ENCODE measurements at regions not wholly inside any gene's neighbourhood (a gene's known extent, or its start where the extent isn't known, plus 50 kb on each side); places are given as distances from the start of the nearest gene placed in this dataset.

- DNase-seq (ENCODE audit: low read depth), result no peak
- TF ChIP-seq, protein P1, sequence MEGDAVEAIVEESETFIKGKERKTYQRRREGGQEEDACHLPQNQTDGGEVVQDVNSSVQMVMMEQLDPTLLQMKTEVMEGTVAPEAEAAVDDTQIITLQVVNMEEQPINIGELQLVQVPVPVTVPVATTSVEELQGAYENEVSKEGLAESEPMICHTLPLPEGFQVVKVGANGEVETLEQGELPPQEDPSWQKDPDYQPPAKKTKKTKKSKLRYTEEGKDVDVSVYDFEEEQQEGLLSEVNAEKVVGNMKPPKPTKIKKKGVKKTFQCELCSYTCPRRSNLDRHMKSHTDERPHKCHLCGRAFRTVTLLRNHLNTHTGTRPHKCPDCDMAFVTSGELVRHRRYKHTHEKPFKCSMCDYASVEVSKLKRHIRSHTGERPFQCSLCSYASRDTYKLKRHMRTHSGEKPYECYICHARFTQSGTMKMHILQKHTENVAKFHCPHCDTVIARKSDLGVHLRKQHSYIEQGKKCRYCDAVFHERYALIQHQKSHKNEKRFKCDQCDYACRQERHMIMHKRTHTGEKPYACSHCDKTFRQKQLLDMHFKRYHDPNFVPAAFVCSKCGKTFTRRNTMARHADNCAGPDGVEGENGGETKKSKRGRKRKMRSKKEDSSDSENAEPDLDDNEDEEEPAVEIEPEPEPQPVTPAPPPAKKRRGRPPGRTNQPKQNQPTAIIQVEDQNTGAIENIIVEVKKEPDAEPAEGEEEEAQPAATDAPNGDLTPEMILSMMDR (IDR thresholded peaks at IDR 0.05; ENCODE audit: low read depth, low read length, missing control alignments), result no peak
- no peak overlapping the region for H3K4me3 ChIP-seq (ENCODE audit: low read depth, low read length)
Observed at GRCh38 chr14:44780989-44781388, 180.8 kb downstream of the KLHL28 start.

DNA sequence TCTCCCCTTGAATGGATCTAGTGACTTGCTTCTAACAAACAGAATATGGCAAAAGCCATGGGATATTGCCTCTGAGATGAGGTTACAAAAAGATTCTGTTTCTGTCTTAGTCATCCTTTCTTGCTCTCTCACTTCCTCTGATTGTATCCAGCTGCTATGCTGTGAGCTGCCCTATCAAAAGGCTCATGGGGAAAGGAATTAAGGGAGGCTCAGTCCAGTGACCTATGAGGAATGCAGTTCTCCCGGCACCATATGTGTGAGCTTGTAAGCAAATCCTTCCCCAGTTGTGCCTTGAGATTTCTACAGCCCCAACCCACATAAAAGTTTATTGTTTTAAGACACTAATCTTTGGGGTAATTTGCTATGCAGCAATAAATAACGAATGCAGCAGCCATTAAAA lies 183.1 kb downstream of the KLHL28 start:
- DNase-seq (ENCODE audit: low read depth), result no peak
- TF ChIP-seq, protein P1 (IDR thresholded peaks at IDR 0.05; ENCODE audit: low read depth, low read length, missing control alignments), result no peak

GRCh38 chr14:44777584-44777983 lies 184.2 kb downstream of the KLHL28 start:
- TF ChIP-seq, protein P1 (IDR thresholded peaks at IDR 0.05; ENCODE audit: low read depth, low read length, missing control alignments), result no peak
- DNase-seq (ENCODE audit: low read depth), result no peak
- H3K4me3 ChIP-seq (ENCODE audit: low read depth, low read length), result no peak overlapping the region

More for the DNA sequence above, 183.1 kb downstream of the KLHL28 start:
- H3K4me3 ChIP-seq (ENCODE audit: low read depth, low read length), result no peak overlapping the region

DNA sequence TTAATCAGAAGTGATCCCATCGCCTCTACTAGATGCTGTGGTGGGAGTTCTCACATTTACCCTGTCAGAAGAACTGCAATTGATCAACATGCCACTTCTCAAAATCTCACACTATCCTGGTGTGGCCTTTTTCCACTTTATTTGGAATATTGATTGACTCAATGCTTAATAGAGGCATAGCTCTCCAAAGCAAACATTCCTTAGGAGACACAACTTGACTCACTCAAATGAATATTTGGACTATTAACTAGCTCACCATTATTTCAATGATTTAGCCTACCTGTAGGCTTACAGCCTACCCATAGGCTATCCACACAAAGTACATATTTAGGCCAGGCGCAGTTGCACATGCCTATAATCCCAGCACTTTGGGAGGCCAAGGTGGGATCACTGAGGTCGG lies 186.5 kb downstream of the KLHL28 start:
- no peak overlapping the region for H3K4me3 ChIP-seq (ENCODE audit: low read depth, low read length)
- DNase-seq (ENCODE audit: low read depth), result no peak
- TF ChIP-seq, protein P1 (IDR thresholded peaks at IDR 0.05; ENCODE audit: low read depth, low read length, missing control alignments), result no peak

GRCh38 chr14:44774396-44774795 lies 187.4 kb downstream of the KLHL28 start:
- TF ChIP-seq, protein P1 (IDR thresholded peaks at IDR 0.05; ENCODE audit: low read depth, low read length, missing control alignments), result no peak
- H3K4me3 ChIP-seq (ENCODE audit: low read depth, low read length), result no peak overlapping the region
- DNase-seq (ENCODE audit: low read depth), result no peak

DNA sequence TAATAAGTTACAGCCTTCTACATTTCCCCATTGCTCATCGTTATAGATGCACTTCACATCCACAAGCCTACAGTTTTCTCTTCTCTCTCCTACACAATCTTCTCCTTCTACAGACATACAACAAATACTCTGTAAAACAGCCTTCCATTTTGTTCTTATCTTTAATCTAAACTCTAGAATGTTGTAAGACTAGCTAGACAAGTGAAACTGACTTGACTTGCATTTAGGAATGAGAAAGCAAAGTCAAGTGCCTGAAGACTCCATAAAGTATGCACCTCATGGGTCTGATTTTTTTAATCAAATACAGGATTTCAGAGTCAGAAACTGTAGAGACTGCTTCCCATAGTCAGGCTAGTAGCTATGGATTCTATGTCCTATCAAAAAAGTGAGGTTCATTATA lies 190.3 kb downstream of the KLHL28 start:
- TF ChIP-seq, protein P1 (IDR thresholded peaks at IDR 0.05; ENCODE audit: low read depth, low read length, missing control alignments), result no peak
- no peak for DNase-seq (ENCODE audit: low read depth)
- no peak overlapping the region for H3K4me3 ChIP-seq (ENCODE audit: low read depth, low read length)

DNA sequence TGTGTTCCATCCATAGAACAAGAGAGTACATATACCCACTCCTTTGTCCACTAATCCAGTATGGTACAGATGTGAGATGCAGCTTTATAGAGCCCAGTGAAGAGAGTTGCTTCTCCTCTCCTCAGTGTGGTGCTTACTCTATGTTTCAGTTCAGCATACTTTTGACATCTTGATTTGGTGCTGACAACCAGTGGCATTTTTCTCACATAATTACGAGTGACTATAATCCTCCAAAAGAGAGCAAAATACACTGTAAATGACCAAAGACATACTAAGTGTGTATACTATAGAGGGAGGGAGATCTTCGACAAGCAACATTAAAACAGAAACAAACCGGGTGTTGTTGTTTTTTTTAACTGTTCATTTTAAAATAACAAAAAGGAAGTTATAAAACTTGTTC lies 191.5 kb downstream of the KLHL28 start:
- no peak overlapping the region for H3K4me3 ChIP-seq (ENCODE audit: low read depth, low read length)
- no peak for DNase-seq (ENCODE audit: low read depth)
- TF ChIP-seq, protein P1 (IDR thresholded peaks at IDR 0.05; ENCODE audit: low read depth, low read length, missing control alignments), result no peak

Data from GM12864 (cell line).